CD14-positive monocyte (primary cell): ENCODE measurements at regions not wholly inside any gene's neighbourhood (a gene's known extent, or its start where the extent isn't known, plus 50 kb on each side); places are given as distances from the start of the nearest gene placed in this dataset.

ENCODE experiments used
- DNase-seq, 3 donors: peaks; one replicate each; pipeline ENCODE4 v3.0.0-alpha.2; 2011 to 2022
- H2AFZ ChIP-seq: 2 replicates; pipeline ENCODE4 v1.6.0; 2012; ENCODE audit warnings: mild to moderate bottlenecking, low read depth, low read length, inconsistent platforms; ENCODE audit not compliant: insufficient read depth, poor library complexity, severe bottlenecking
- H3K27ac ChIP-seq, 2 donors: 1 replicate in 1 of 2; 2 replicates in 1 of 2; pipeline ENCODE4 v1.5.1; 2012 to 2013; ENCODE audit warnings: low read length in 2 of 2, control low read depth in 1 of 2, inconsistent platforms in 1 of 2, low read depth in 1 of 2, mild to moderate bottlenecking in 1 of 2
- H3K27me3 ChIP-seq, 2 donors: one replicate each; pipeline versions ENCODE4 v1.6.0 to v1.6.1; 2011 to 2013; ENCODE audit warnings: low read length in 2 of 2; ENCODE audit not compliant: control insufficient read depth in 2 of 2, insufficient read depth in 2 of 2
- H3K36me3 ChIP-seq, 2 donors: replicated peaks in 1 of 2; 1 replicate in 1 of 2; 2 replicates in 1 of 2; pipeline versions ENCODE4 v1.5.1 to v1.6.1; 2012 to 2013; ENCODE audit warnings: low read length in 2 of 2, control low read depth in 1 of 2, inconsistent platforms in 1 of 2, mild to moderate bottlenecking in 1 of 2; ENCODE audit not compliant: insufficient read depth in 2 of 2, control insufficient read depth in 1 of 2
- H3K4me1 ChIP-seq, 2 donors: 1 replicate in 1 of 2; 2 replicates in 1 of 2; pipeline versions ENCODE4 v1.5.1 to v1.6.1; 2012 to 2013; ENCODE audit warnings: low read length in 2 of 2, control low read depth in 1 of 2, inconsistent platforms in 1 of 2, mild to moderate bottlenecking in 1 of 2, moderate library complexity in 1 of 2; ENCODE audit not compliant: insufficient read depth in 2 of 2, control insufficient read depth in 1 of 2
- H3K4me2 ChIP-seq: replicated peaks from 2 replicates; pipeline ENCODE3; 2012; ENCODE audit warnings: low read length, moderate library complexity, mild to moderate bottlenecking; ENCODE audit not compliant: poor library complexity, severe bottlenecking; ENCODE audit errors: extremely low read depth
- H3K4me3 ChIP-seq, 3 experiments: fragments of 200-600 bp in 1 of 3; sonication (generic) in 1 of 3; replicated peaks in 1 of 3; 1 replicate in 2 of 3; 2 replicates in 1 of 3; pipeline ENCODE4 v1.5.1; 2011 to 2013; ENCODE audit warnings: low read length in 3 of 3, mild to moderate bottlenecking in 3 of 3, control low read depth in 2 of 3, low read depth in 2 of 3, inconsistent platforms in 1 of 3, moderate library complexity in 1 of 3
- H3K79me2 ChIP-seq: 2 replicates; pipeline ENCODE4 v1.6.0; 2012; ENCODE audit warnings: mild to moderate bottlenecking, control low read depth, inconsistent platforms, low read length, moderate library complexity; ENCODE audit not compliant: insufficient read depth
- H3K9ac ChIP-seq: 2 replicates; pipeline ENCODE4 v1.6.0; 2017; ENCODE audit warnings: low read length, mild to moderate bottlenecking; ENCODE audit not compliant: insufficient read depth, poor library complexity, severe bottlenecking
- H3K9me3 ChIP-seq, 2 donors: replicated peaks in 1 of 2; 1 replicate in 1 of 2; 2 replicates in 1 of 2; pipeline versions ENCODE4 v1.5.1 to v1.6.1; 2012 to 2013; ENCODE audit warnings: low read length in 2 of 2, control low read depth in 1 of 2; ENCODE audit not compliant: control insufficient read depth in 1 of 2, insufficient read depth in 1 of 2
- H4K20me1 ChIP-seq: 2 replicates; pipeline ENCODE4 v1.6.0; 2012; ENCODE audit warnings: mild to moderate bottlenecking, low read length, control low read depth, moderate library complexity; ENCODE audit not compliant: insufficient read depth
- H3K27ac Mint-ChIP-seq, 7 donors: one replicate each; pipeline ENCODE4 v1.8.0; 2020; ENCODE audit warnings: mild to moderate bottlenecking in 7 of 7, mixed read lengths in 7 of 7, moderate library complexity in 6 of 7, inconsistent platforms in 2 of 7
- H3K27me3 Mint-ChIP-seq, 3 donors: one replicate each; pipeline ENCODE4 v1.8.0; 2021 to 2022; ENCODE audit warnings: low read depth in 3 of 3, mild to moderate bottlenecking in 3 of 3, mixed read lengths in 3 of 3, moderate library complexity in 3 of 3, inconsistent platforms in 1 of 3
- H3K36me3 Mint-ChIP-seq, 2 donors: one replicate each; pipeline ENCODE4 v1.8.0; 2020; ENCODE audit warnings: mixed read lengths in 2 of 2, inconsistent platforms in 1 of 2, mild to moderate bottlenecking in 1 of 2
- H3K4me1 Mint-ChIP-seq: one replicate; pipeline ENCODE4 v1.8.0; 2020; ENCODE audit warnings: mild to moderate bottlenecking, mixed read lengths
- H3K4me3 Mint-ChIP-seq, 2 donors: one replicate each; pipeline ENCODE4 v1.8.0; 2020; ENCODE audit warnings: mild to moderate bottlenecking in 2 of 2, mixed read lengths in 2 of 2, moderate library complexity in 1 of 2
- H3K9me3 Mint-ChIP-seq, 7 donors: one replicate each; pipeline ENCODE4 v1.8.0; 2020 to 2022; ENCODE audit warnings: mixed read lengths in 7 of 7, mild to moderate bottlenecking in 6 of 7, moderate library complexity in 6 of 7, inconsistent platforms in 2 of 7
- WGBS: methylation state at CpG from one replicate; pipeline ENCODE4 v1.1.5; 2013; ENCODE audit warnings: missing lambda C conversion rate; ENCODE audit not compliant: insufficient coverage; 5-methylcytosine and 5-hydroxymethylcytosine counted together
- intact Hi-C, 2 donors: fragments of 100-400 bp; cut with micrococcal nuclease; formaldehyde crosslinking; loops; one replicate each; pipeline versions ENCODE4 v1.15.0 to v1.15.1; 2023
- TF ChIP-seq, protein P1 (sequence below): fragments of 200-600 bp; IDR thresholded peaks from one replicate; pipeline ENCODE4 v1.8.0; 2022; ENCODE audit warnings: antibody characterized with exemption, mild to moderate bottlenecking

DNA sequence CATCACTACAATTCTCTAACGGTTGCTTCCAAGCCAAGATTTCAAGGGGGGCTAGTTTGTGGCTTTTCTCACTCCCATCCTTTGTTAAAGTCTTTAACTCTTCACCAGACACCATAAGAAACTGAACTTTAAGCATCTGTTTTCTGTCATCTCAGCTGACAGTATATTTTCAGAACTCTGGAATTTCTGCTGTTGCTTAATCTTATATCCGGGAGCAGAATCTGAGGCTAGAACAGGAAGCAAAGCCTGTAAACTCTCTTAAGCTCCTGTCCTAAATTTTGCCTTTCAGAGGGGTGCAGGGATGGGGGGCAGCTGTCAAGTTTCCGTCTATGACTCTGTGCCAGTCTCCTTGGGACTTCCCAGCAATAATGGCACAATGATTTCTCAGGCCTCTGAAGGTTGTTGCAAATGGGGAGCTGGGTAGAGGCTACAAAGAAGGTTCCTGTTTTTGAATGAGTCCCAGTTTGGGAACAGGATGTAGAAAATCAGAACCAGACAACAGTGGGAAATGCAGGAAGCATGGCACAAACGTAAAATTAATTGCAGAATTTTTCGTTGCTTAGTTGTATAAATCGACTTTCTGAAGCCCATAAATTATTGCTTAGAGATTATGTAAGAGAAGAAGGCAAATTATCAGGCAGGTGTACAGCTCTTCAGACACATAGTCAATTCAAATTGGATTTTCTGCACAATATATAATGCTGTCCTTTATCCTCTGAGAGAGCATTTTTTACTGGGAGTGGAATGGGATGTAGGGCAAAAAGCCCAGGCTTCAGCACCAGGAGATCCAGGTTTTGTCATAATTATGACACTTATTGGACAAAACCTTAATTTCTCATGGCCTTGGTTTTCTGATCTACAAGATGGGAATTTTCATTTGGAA lies 430.9 kb downstream of the DMAC1 start:
- Histone ChIP-seq H3K9ac (no peak overlapping the region), H3K36me3 (no peaks in the 10 kb centered on the region), H3K79me2 (no peaks in the 10 kb centered on the region), H3K4me2 (no peak overlapping the region), H3K9me3 (no peaks in the 10 kb centered on the region), H3K4me3 (no peak overlapping the region), H3K27ac (no peak overlapping the region), H2AFZ (peak overlapping the region; percentile 50), H3K4me1 (peaks cover 7% of the 10 kb centered on the region in 2 donors), H4K20me1 (no peaks in the 10 kb centered on the region), H3K27me3 (no peaks in the 10 kb centered on the region)
- Mint-ChIP-seq H3K27ac (no peak overlapping the region), H3K36me3 (no peaks in the 10 kb centered on the region), H3K27me3 (peaks cover 0 to 2% (median 0%) of the 10 kb centered on the region in 3 donors), H3K4me3 (peak overlapping the region in 1 of 2 donors; percentile 6), H3K9me3 (peaks cover 0 to 2% (median 0%) of the 10 kb centered on the region in 7 donors), H3K4me1 (peaks cover 8% of the 10 kb centered on the region)
- 5% methylated on average over 4 of the region's 6 CpGs for WGBS
- peak in 1 of 3 donors; percentile 69 for DNase-seq
- TF ChIP-seq, protein P1, sequence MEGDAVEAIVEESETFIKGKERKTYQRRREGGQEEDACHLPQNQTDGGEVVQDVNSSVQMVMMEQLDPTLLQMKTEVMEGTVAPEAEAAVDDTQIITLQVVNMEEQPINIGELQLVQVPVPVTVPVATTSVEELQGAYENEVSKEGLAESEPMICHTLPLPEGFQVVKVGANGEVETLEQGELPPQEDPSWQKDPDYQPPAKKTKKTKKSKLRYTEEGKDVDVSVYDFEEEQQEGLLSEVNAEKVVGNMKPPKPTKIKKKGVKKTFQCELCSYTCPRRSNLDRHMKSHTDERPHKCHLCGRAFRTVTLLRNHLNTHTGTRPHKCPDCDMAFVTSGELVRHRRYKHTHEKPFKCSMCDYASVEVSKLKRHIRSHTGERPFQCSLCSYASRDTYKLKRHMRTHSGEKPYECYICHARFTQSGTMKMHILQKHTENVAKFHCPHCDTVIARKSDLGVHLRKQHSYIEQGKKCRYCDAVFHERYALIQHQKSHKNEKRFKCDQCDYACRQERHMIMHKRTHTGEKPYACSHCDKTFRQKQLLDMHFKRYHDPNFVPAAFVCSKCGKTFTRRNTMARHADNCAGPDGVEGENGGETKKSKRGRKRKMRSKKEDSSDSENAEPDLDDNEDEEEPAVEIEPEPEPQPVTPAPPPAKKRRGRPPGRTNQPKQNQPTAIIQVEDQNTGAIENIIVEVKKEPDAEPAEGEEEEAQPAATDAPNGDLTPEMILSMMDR: no peak
- intact Hi-C loops: no loop called here

DNA sequence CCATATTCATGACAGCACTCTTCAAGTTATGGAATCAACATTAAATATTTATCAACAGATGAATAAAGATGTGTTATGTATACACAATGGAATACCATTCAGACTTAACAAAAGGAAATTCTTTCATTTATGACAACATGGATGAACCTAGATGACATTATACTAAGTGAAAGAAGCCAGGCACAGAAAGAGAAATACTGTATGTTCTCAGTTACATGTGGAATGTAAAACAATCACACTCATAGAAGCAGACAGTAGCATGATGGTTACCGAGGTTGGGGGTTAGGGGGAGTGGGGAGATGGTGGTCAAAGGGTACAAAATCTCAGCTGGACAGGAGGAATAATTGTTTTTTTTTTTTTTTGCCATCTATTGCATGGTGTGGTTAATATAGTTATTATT lies 431.9 kb downstream of the DMAC1 start:
- Histone ChIP-seq H3K9me3 (no peaks in the 10 kb centered on the region), H3K4me1 (peaks cover 7% of the 10 kb centered on the region in 2 donors), H3K27me3 (no peaks in the 10 kb centered on the region), H3K4me3 (no peak overlapping the region), H3K79me2 (no peaks in the 10 kb centered on the region), H3K27ac (no peak overlapping the region), H4K20me1 (no peaks in the 10 kb centered on the region), H2AFZ (no peak overlapping the region), H3K9ac (no peak overlapping the region), H3K36me3 (no peaks in the 10 kb centered on the region), H3K4me2 (no peak overlapping the region)
- intact Hi-C loops: no loop called here
- H3K9me3 Mint-ChIP-seq: peaks cover 0 to 2% (median 0%) of the 10 kb centered on the region in 7 donors
- no peak overlapping the region for H3K4me3 Mint-ChIP-seq
- H3K27ac Mint-ChIP-seq: no peak overlapping the region
- no peaks in the 10 kb centered on the region for H3K36me3 Mint-ChIP-seq
- no peak for DNase-seq
- H3K4me1 Mint-ChIP-seq: peaks cover 8% of the 10 kb centered on the region
- peaks cover 0 to 2% (median 0%) of the 10 kb centered on the region in 3 donors for H3K27me3 Mint-ChIP-seq
- TF ChIP-seq, protein P1: no peak
- no CpG with 5 or more reads among the region's 1 CpG for WGBS
